Endothelial cell (in vitro differentiated cells): ENCODE measurements at regions not wholly inside any gene's neighbourhood (a gene's known extent, or its start where the extent isn't known, plus 50 kb on each side); places are given as distances from the start of the nearest gene placed in this dataset.

ENCODE experiments used
- DNase-seq: peaks from one replicate; pipeline ENCODE4 v3.0.0; 2021; ENCODE audit warnings: low spot score
- H3K27ac Mint-ChIP-seq: one replicate; pipeline ENCODE4 v1.8.0; 2021; ENCODE audit warnings: mixed read lengths, inconsistent platforms; ENCODE audit not compliant: unreplicated experiment
- H3K27me3 Mint-ChIP-seq: one replicate; pipeline ENCODE4 v1.8.0; 2021; ENCODE audit warnings: mild to moderate bottlenecking, moderate library complexity, mixed read lengths, inconsistent platforms; ENCODE audit not compliant: unreplicated experiment
- H3K36me3 Mint-ChIP-seq: one replicate; pipeline ENCODE4 v1.8.0; 2021; ENCODE audit warnings: mild to moderate bottlenecking, low read depth, mixed read lengths, inconsistent platforms; ENCODE audit not compliant: unreplicated experiment
- H3K4me1 Mint-ChIP-seq: one replicate; pipeline ENCODE4 v1.8.0; 2021; ENCODE audit warnings: mild to moderate bottlenecking, mixed read lengths, inconsistent platforms; ENCODE audit not compliant: unreplicated experiment
- H3K4me3 Mint-ChIP-seq: one replicate; pipeline ENCODE4 v1.8.0; 2021; ENCODE audit warnings: mild to moderate bottlenecking, mixed read lengths, inconsistent platforms; ENCODE audit not compliant: unreplicated experiment
- H3K9me3 Mint-ChIP-seq: one replicate; pipeline ENCODE4 v1.8.0; 2021; ENCODE audit warnings: mixed read lengths, inconsistent platforms; ENCODE audit not compliant: unreplicated experiment
- CTCF ChIP-seq: fragments of 200-600 bp; sonication (generic); IDR thresholded peaks from one replicate; pipeline ENCODE4 v1.5.0; 2021; ENCODE audit warnings: antibody characterized with exemption; ENCODE audit not compliant: unreplicated experiment

GRCh38 chr22:49106096-49106841 is 721.4 kb downstream of the BRD1 start:
- no peak for TF ChIP-seq CTCF
- no peak for DNase-seq
- no peaks in the 10 kb centered on the region for H3K27me3 Mint-ChIP-seq
- no peak overlapping the region for H3K27ac Mint-ChIP-seq
- H3K9me3 Mint-ChIP-seq, result no peaks in the 10 kb centered on the region
- no peaks in the 10 kb centered on the region for H3K4me1 Mint-ChIP-seq
- H3K4me3 Mint-ChIP-seq, result no peak overlapping the region
- no peaks in the 10 kb centered on the region for H3K36me3 Mint-ChIP-seq

- H3K4me1 Mint-ChIP-seq, result no peaks in the 10 kb centered on the region
- peaks cover 1% of the 10 kb centered on the region for H3K27me3 Mint-ChIP-seq
- H3K36me3 Mint-ChIP-seq, result no peaks in the 10 kb centered on the region
- H3K27ac Mint-ChIP-seq, result no peak overlapping the region
- H3K9me3 Mint-ChIP-seq, result no peaks in the 10 kb centered on the region
- no peak for TF ChIP-seq CTCF
- DNase-seq, result no peak
- no peak overlapping the region for H3K4me3 Mint-ChIP-seq
Observed at GRCh38 chr22:49104434-49104833, 723.2 kb downstream of the BRD1 start.

DNA sequence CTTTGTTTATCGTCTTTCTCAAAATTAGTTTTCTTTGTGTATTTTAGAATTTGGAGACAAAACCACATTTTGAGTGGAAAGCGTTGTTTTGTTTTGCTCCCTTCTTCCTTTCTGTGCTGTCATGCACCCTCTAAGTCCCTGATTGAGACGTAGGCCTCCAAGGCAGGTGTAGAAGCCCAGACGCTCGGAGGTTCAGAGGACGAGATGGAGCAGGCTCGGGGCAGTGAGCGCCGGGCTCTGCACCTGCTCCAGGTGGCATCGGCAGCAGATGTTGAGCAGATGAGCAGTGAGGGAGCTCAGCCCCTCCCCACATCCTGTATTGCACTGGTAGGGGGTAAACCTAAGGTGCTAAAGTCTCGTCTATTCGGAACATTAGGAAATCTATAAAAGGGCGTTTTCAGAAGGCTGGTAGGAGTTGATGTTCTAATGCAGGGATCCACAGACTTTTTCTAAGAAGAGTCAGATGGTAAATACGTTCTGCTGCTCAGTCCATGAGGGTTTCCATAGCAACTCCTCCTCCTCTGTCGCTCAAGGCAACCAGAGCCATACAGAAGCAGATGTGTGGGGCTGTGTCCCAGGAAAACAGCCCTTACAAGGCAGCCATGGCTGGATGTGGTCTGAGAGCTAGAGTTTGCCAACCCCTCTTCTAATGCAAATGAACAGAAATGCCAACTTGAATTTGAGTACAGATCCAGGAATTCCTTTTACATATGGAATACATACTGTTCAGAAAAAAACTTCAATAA is 724.2 kb downstream of the BRD1 start:
- Mint-ChIP-seq H3K27ac (no peak overlapping the region), H3K4me1 (no peaks in the 10 kb centered on the region)
- TF ChIP-seq CTCF, result no peak

DNA sequence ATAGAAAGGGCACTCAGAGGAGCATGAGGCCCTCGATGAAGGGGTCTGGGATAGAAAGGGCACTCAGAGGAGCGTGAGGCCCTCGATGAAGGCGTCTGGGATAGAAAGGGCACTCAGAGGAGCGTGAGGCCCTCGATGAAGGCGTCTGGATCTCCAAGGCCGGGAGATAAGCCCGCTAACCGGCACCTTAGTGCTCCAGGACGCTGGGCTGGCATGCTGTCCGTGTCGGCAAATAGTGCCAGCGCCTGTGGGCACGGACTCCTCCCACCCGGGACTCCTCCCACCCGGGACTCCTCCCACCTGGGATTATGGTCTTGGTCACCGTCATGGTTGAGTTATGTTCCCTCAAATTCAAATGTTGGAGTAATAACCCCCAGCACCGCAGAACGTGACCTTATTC is 725.3 kb downstream of the BRD1 start:
- H3K36me3 Mint-ChIP-seq, result no peaks in the 10 kb centered on the region
- H3K4me1 Mint-ChIP-seq, result no peaks in the 10 kb centered on the region
- DNase-seq, result no peak
- peaks cover 1% of the 10 kb centered on the region for H3K27me3 Mint-ChIP-seq
- H3K9me3 Mint-ChIP-seq, result no peaks in the 10 kb centered on the region
- no peak overlapping the region for H3K4me3 Mint-ChIP-seq
- no peak overlapping the region for H3K27ac Mint-ChIP-seq
- TF ChIP-seq CTCF, result no peak

More for the DNA sequence above, 724.2 kb downstream of the BRD1 start:
- no peak for DNase-seq
- H3K36me3 Mint-ChIP-seq, result no peaks in the 10 kb centered on the region
- H3K9me3 Mint-ChIP-seq, result no peaks in the 10 kb centered on the region
- peaks cover 1% of the 10 kb centered on the region for H3K27me3 Mint-ChIP-seq
- no peak overlapping the region for H3K4me3 Mint-ChIP-seq

DNA sequence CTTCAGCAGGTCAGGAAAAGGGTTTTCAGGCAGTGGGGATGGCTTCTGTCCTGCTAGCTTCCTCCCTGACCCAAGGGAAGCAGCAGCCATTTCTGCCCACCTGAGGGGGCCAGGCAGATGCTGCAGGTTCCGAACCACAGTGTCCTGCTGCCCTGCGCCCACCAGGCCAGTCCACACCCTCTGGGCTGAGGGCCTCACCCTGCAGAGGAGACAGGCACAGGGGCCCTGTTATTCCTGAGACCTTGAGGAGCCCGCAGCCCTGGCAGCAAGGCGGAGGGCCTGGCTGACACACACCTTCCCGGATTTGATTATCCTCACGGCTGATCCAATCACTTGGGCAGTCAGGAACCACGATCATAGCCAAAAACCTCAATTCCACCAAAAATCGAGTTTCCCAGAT is 725.8 kb downstream of the BRD1 start:
- Mint-ChIP-seq H3K9me3 (no peaks in the 10 kb centered on the region), H3K4me1 (no peaks in the 10 kb centered on the region), H3K27ac (no peak overlapping the region), H3K27me3 (peaks cover 1% of the 10 kb centered on the region), H3K4me3 (no peak overlapping the region), H3K36me3 (no peaks in the 10 kb centered on the region)
- no peak for DNase-seq
- no peak for TF ChIP-seq CTCF
